Osteoblast (primary cell): ENCODE measurements at regions not wholly inside any gene's neighbourhood (a gene's known extent, or its start where the extent isn't known, plus 50 kb on each side); places are given as distances from the start of the nearest gene placed in this dataset.

ENCODE experiments used
- DNase-seq: peaks from one replicate; pipeline ENCODE4 v3.0.0; 2011; ENCODE audit warnings: low spot score, mixed read lengths; ENCODE audit not compliant: insufficient read length; ENCODE audit errors: missing footprints
- H2AFZ ChIP-seq: 2 replicates; pipeline ENCODE4 v1.6.0; 2011; ENCODE audit warnings: mild to moderate bottlenecking, low read length
- H3K27ac ChIP-seq: 2 replicates; pipeline ENCODE4 v1.5.1; 2011; ENCODE audit warnings: mild to moderate bottlenecking, low read depth, low read length, moderate library complexity
- H3K27me3 ChIP-seq: 2 replicates; pipeline ENCODE4 v1.6.0; 2012; ENCODE audit warnings: mild to moderate bottlenecking, control low read depth, inconsistent platforms, low read length, moderate library complexity; ENCODE audit not compliant: insufficient read depth
- H3K36me3 ChIP-seq: 2 replicates; pipeline ENCODE4 v1.5.1; 2011; ENCODE audit warnings: mild to moderate bottlenecking, low read length, control low read depth, moderate library complexity; ENCODE audit not compliant: insufficient read depth
- H3K4me1 ChIP-seq: 2 replicates; pipeline ENCODE4 v1.5.1; 2011; ENCODE audit warnings: mild to moderate bottlenecking, low read length, control low read depth, moderate library complexity; ENCODE audit not compliant: insufficient read depth
- H3K4me2 ChIP-seq: 2 replicates; pipeline ENCODE4 v1.6.0; 2011; ENCODE audit warnings: mild to moderate bottlenecking, low read length; ENCODE audit not compliant: insufficient read depth
- H3K4me3 ChIP-seq: fragments of 200-600 bp; sonication (generic); 3 replicates; pipeline ENCODE4 v1.5.1; 2012; ENCODE audit warnings: mild to moderate bottlenecking, low read length, inconsistent platforms; ENCODE audit not compliant: insufficient read depth
- H3K79me2 ChIP-seq: 2 replicates; pipeline ENCODE4 v1.6.0; 2012; ENCODE audit warnings: mild to moderate bottlenecking, low read length, control low read depth, inconsistent platforms; ENCODE audit not compliant: insufficient read depth
- H3K9me3 ChIP-seq: 2 replicates; pipeline ENCODE4 v1.5.1; 2011; ENCODE audit warnings: low read depth, low read length, control low read depth
- H4K20me1 ChIP-seq: 2 replicates; pipeline ENCODE4 v1.6.0; 2012; ENCODE audit warnings: mild to moderate bottlenecking, low read length, control low read depth; ENCODE audit not compliant: insufficient read depth
- CTCF ChIP-seq: IDR thresholded peaks from 2 replicates; pipeline ENCODE4 v1.5.1; 2011; ENCODE audit warnings: mild to moderate bottlenecking, low read depth, low read length, moderate library complexity; ENCODE audit errors: extremely low read depth

- Histone ChIP-seq H2AFZ (no peak overlapping the region), H3K9me3 (no peaks in the 10 kb centered on the region), H3K79me2 (no peaks in the 10 kb centered on the region), H4K20me1 (no peaks in the 10 kb centered on the region), H3K36me3 (no peaks in the 10 kb centered on the region), H3K4me1 (no peaks in the 10 kb centered on the region), H3K27me3 (no peaks in the 10 kb centered on the region), H3K27ac (no peak overlapping the region), H3K4me2 (no peak overlapping the region), H3K4me3 (no peak overlapping the region)
- TF ChIP-seq CTCF = no peak
- DNase-seq = no peak
Measured at GRCh38 chr9:25381141-25381540, 297.1 kb downstream of the TUSC1 start.

- no peak for TF ChIP-seq CTCF
- Histone ChIP-seq H3K36me3 (no peaks in the 10 kb centered on the region), H3K27ac (no peak overlapping the region), H3K4me1 (no peaks in the 10 kb centered on the region), H3K27me3 (no peaks in the 10 kb centered on the region), H3K79me2 (no peaks in the 10 kb centered on the region), H3K4me3 (no peak overlapping the region), H3K9me3 (no peaks in the 10 kb centered on the region), H3K4me2 (no peak overlapping the region), H2AFZ (no peak overlapping the region), H4K20me1 (no peaks in the 10 kb centered on the region)
- peak; percentile 3 for DNase-seq
Measured at GRCh38 chr9:25377039-25377438, 301.2 kb downstream of the TUSC1 start.

GRCh38 chr9:25374281-25374680, 304.0 kb downstream of the TUSC1 start:
- no peak for TF ChIP-seq CTCF
- no peak overlapping the region for H2AFZ ChIP-seq
- H3K79me2 ChIP-seq = no peaks in the 10 kb centered on the region
- H3K36me3 ChIP-seq = no peaks in the 10 kb centered on the region
- H3K27me3 ChIP-seq = no peaks in the 10 kb centered on the region
- H3K27ac ChIP-seq = no peak overlapping the region
- no peaks in the 10 kb centered on the region for H3K9me3 ChIP-seq
- no peak overlapping the region for H3K4me3 ChIP-seq
- no peak for DNase-seq
- no peak overlapping the region for H3K4me2 ChIP-seq
- no peaks in the 10 kb centered on the region for H3K4me1 ChIP-seq
- no peaks in the 10 kb centered on the region for H4K20me1 ChIP-seq

GRCh38 chr9:25366906-25367305, 311.3 kb downstream of the TUSC1 start:
- H3K4me3 ChIP-seq = no peak overlapping the region
- no peak for TF ChIP-seq CTCF
- DNase-seq = peak; percentile 5
- H3K27ac ChIP-seq = no peak overlapping the region
- no peaks in the 10 kb centered on the region for H3K79me2 ChIP-seq
- no peaks in the 10 kb centered on the region for H3K9me3 ChIP-seq
- no peak overlapping the region for H3K4me2 ChIP-seq
- no peak overlapping the region for H2AFZ ChIP-seq
- no peaks in the 10 kb centered on the region for H3K36me3 ChIP-seq
- no peaks in the 10 kb centered on the region for H4K20me1 ChIP-seq
- no peaks in the 10 kb centered on the region for H3K4me1 ChIP-seq
- no peaks in the 10 kb centered on the region for H3K27me3 ChIP-seq
